Stimulated activated CD4-positive, alpha-beta T cell treated with anti-CD3 and anti-CD28 coated beads, Interleukin-12 subunit alpha, Interleukin-12 subunit beta, amount 100 ng/mL, for 48 hours (primary cell): ENCODE measurements at regions not wholly inside any gene's neighbourhood (a gene's known extent, or its start where the extent isn't known, plus 50 kb on each side); places are given as distances from the start of the nearest gene placed in this dataset.
"Not testable (repeated sequence)": the region's sequence is repeated elsewhere in the genome, so short reads cannot be mapped to it uniquely, and the experiment has no call there.

Experiments
- DNase-seq, 3 donors: peaks; one replicate each; pipeline ENCODE4 v3.0.0-alpha.2; 2020; ENCODE audit warnings: low read depth in 2 of 3, low spot score in 1 of 3

GRCh38 chr11:43072911-43073310 is 238.9 kb upstream of the API5 start:
- no peak for DNase-seq

- DNase-seq, result no peak
Measured at GRCh38 chr11:43074810-43075209, 237.0 kb upstream of the API5 start.

GRCh38 chr11:43101113-43101512 is 210.7 kb upstream of the API5 start:
- DNase-seq, result no peak

- DNase-seq, result no peak
Measured at GRCh38 chr11:43116071-43116470, 195.7 kb upstream of the API5 start.

- no peak for DNase-seq
Measured at GRCh38 chr11:43119275-43119970, 192.4 kb upstream of the API5 start.

- DNase-seq, result no peak
Measured at GRCh38 chr11:43122546-43122945, 189.2 kb upstream of the API5 start.

- DNase-seq, result no peak
Measured at GRCh38 chr11:43123443-43123842, 188.4 kb upstream of the API5 start.

GRCh38 chr11:43124272-43124935 is 187.4 kb upstream of the API5 start:
- DNase-seq, result no peak

- DNase-seq, result no peak
Measured at GRCh38 chr11:43129329-43129728, 182.5 kb upstream of the API5 start.

GRCh38 chr11:43130616-43131015 is 181.2 kb upstream of the API5 start:
- DNase-seq, result no peak

- DNase-seq, result no peak
Measured at GRCh38 chr11:43135966-43136534, 175.7 kb upstream of the API5 start.

GRCh38 chr11:43138621-43139140 is 173.1 kb upstream of the API5 start:
- no peak for DNase-seq

GRCh38 chr11:43145653-43146052 is 166.1 kb upstream of the API5 start:
- DNase-seq, result no peak

GRCh38 chr11:43150697-43151096 is 161.1 kb upstream of the API5 start:
- DNase-seq, result no peak

- DNase-seq, result no peak
Measured at GRCh38 chr11:43164831-43165230, 147.0 kb upstream of the API5 start.

- not testable (repeated sequence) for DNase-seq
Measured at GRCh38 chr11:43165393-43165792, 146.4 kb upstream of the API5 start.

- not testable (repeated sequence) for DNase-seq
Measured at GRCh38 chr11:43168241-43168640, 143.6 kb upstream of the API5 start.

- DNase-seq, result no peak
Measured at GRCh38 chr11:43172477-43172876, 139.3 kb upstream of the API5 start.

- DNase-seq, result no peak
Measured at GRCh38 chr11:43177975-43178374, 133.8 kb upstream of the API5 start.

- not testable (repeated sequence) for DNase-seq
Measured at GRCh38 chr11:43194459-43194858, 117.3 kb upstream of the API5 start.

- no peak for DNase-seq
Measured at GRCh38 chr11:43197379-43197778, 114.4 kb upstream of the API5 start.

GRCh38 chr11:43200031-43200430 is 111.8 kb upstream of the API5 start:
- no peak for DNase-seq
